SK-N-MC (cell line): ENCODE measurements at regions not wholly inside any gene's neighbourhood (a gene's known extent, or its start where the extent isn't known, plus 50 kb on each side); places are given as distances from the start of the nearest gene placed in this dataset.

ENCODE experiments used
- EZH2 ChIP-seq: fragments of 200-600 bp; sonication (generic); IDR thresholded peaks from one replicate; pipeline ENCODE4 v1.6.1; 2017; ENCODE audit warnings: antibody characterized with exemption
- FOXP2 ChIP-seq: optimal IDR thresholded peaks from 2 replicates; pipeline ENCODE3; 2011; ENCODE audit warnings: mild to moderate bottlenecking, moderate library complexity; ENCODE audit not compliant: insufficient read depth; ENCODE audit errors: extremely low read length, control extremely low read depth
- POLR2AphosphoS5 ChIP-seq: IDR thresholded peaks from 2 replicates; pipeline ENCODE4 v1.6.1; 2012; ENCODE audit warnings: mild to moderate bottlenecking, low read depth, low read length, borderline replicate concordance

DNA sequence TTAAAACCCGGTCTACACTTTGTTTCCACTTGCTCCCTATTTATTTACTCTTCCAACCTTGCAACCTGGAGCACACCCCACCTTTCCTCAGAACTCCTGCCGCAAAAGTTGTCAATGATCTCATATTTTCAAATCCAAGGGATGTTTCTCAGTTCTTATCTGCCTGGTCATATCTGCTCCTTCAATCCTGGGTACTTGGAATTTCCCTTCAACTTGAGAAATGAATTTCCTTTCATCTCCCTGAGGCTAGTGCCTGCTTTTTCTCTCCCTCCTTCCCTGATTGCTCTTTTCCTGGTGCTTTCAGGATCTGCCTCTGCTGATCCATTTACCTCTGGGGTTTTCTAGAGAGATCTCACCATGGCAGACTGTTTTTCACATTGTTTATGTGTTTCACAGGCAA lies 154.8 kb upstream of the IRS2 start:
- TF ChIP-seq EZH2 (no peak), FOXP2 (no peak), POLR2AphosphoS5 (no peak)
